GM13976 (cell line): ENCODE measurements at regions not wholly inside any gene's neighbourhood (a gene's known extent, or its start where the extent isn't known, plus 50 kb on each side); places are given as distances from the start of the nearest gene placed in this dataset.

Experiments used
- DNase-seq: peaks from one replicate; pipeline ENCODE4 v3.0.0; 2012; ENCODE audit warnings: low spot score
- in situ Hi-C: fragments of 300-500 bp; cut with MboI; formaldehyde crosslinking; loops from one replicate; pipeline ENCODE4 v1.12.0; 2022; ENCODE audit warnings: low sequenced_read_pairs, mixed read lengths, inconsistent platforms; ENCODE audit not compliant: unreplicated experiment
- TF ChIP-seq, protein P1 (sequence below): IDR thresholded peaks from 2 replicates; pipeline ENCODE4 v1.5.1; 2012; ENCODE audit warnings: borderline replicate concordance, mild to moderate bottlenecking; ENCODE audit not compliant: insufficient read depth; ENCODE audit errors: extremely low read depth, missing control alignments, control extremely low read depth

DNA sequence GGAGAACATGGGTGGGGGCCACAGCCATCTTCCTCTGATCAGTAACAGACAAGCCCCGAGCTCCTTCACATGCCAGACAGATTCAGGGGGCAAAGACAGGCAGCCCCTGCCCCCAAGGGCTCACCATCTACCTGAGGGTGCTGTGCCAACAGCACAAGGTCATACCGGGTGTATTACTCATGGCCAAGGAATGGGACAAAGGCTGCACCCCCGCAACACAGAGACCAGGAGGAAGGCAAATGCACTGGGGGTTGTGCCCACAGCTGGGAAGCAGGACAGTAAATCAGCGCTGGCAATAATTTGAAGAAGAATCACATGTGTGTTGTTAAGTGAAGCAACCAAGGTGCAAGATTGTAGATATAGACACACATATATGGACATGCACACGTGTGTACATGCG is 137.1 kb downstream of the C16orf95 start:
- no peak for DNase-seq
- in situ Hi-C loops = no loop called here
- TF ChIP-seq, protein P1, sequence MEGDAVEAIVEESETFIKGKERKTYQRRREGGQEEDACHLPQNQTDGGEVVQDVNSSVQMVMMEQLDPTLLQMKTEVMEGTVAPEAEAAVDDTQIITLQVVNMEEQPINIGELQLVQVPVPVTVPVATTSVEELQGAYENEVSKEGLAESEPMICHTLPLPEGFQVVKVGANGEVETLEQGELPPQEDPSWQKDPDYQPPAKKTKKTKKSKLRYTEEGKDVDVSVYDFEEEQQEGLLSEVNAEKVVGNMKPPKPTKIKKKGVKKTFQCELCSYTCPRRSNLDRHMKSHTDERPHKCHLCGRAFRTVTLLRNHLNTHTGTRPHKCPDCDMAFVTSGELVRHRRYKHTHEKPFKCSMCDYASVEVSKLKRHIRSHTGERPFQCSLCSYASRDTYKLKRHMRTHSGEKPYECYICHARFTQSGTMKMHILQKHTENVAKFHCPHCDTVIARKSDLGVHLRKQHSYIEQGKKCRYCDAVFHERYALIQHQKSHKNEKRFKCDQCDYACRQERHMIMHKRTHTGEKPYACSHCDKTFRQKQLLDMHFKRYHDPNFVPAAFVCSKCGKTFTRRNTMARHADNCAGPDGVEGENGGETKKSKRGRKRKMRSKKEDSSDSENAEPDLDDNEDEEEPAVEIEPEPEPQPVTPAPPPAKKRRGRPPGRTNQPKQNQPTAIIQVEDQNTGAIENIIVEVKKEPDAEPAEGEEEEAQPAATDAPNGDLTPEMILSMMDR = no peak

DNA sequence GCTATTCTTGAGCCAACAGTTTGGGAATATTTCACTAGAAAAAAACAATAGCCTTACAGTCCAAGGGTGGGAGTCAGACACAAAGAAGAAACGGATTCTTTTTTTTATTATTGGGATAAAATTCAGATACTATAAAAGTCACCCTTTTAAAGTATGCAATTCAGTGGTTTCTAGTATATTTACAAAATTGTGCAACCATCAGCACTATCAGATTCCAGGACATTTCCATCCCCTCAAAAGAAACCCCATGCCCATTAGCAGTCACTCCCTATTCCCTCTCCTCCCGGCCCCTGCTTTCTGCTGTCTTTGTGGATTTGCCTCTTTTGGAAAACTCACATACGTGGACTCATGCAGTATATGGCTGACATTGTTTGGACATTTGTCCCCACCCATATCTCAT is 134.4 kb downstream of the C16orf95 start:
- in situ Hi-C loops = no loop called here
- DNase-seq = no peak
- TF ChIP-seq, protein P1 = no peak

DNA sequence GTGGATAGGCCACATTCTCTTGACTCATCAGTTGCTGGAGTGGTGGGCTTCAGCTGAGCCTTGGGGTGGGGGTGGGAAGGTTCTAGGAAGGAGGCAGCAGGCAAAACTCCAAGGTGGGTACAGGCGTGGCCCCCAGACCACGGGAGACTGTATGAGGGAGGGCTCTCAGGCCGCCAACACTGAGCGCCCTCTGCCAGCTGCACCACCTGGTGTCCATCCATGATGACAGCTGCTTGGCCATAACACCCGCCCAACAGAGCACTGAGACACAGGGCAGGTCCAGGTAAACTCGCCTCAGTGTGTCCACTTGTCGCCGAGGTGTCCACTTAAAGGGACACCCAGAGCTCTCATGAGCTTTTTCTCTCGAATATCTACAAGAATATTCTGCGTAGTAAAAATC is 133.5 kb downstream of the C16orf95 start:
- in situ Hi-C loops = no loop called here
- TF ChIP-seq, protein P1 = no peak
- DNase-seq = no peak

DNA sequence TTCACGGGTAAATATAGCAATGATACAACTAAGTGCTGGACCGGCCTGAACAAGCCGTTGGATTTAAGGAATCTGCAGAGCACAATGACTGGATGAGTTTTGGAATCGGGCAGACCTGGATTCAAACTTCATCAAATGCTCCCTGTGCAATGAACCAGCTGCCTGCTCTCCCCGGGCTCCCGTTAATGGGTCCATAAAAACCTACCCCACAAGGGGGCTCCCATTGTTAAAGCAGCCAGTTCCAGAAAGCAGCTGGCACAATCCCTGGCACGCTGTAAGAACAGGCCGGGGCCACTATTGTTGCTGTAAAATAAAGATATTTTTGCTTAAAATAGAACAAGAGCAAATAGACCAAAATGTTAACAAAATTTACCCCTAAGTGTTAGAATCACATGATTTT is 131.9 kb downstream of the C16orf95 start:
- no peak for DNase-seq
- in situ Hi-C loops = no loop called here
- TF ChIP-seq, protein P1 = no peak

DNA sequence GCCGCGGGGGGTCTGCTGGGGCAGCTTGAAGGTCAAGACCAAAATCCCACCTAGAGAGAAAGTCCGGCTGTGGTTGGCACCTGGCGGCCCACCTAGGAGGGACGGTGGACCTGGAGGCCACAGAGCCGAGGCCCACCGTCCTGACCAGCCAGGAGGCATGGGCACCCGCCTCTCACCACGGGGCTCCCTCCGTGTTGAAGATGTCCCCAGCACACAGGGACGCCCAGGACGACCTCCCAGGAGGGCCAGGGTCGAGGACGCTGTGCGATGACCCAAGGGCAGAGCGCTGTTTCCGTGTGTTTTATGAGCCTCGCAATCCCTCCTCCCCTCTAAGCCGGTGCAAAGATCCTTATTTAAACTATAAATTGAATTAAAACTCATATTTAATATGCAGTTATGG is 131.2 kb downstream of the C16orf95 start:
- TF ChIP-seq, protein P1 = no peak
- in situ Hi-C loops = no loop called here
- no peak for DNase-seq

DNA sequence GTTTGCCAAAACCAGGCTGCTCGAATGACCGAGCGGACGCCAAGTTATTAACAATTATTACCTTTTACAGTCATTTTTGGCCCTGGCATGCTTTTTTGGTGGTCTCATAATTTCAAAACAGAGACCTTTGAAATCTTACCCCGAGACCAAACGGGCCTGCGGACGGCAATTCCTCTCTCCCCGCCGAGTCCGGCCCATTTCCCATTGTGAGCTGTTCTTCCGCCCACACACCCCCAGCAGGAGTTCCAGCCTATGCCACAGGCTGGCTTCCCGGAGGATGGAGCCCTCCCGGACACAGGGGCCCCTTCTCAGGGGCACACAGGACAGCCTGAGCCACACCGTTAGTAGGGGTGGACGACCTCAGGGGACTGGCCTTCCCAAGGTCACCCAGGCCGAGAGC is 130.7 kb downstream of the C16orf95 start:
- TF ChIP-seq, protein P1 = no peak
- no peak for DNase-seq
- in situ Hi-C loops = no loop called here

DNA sequence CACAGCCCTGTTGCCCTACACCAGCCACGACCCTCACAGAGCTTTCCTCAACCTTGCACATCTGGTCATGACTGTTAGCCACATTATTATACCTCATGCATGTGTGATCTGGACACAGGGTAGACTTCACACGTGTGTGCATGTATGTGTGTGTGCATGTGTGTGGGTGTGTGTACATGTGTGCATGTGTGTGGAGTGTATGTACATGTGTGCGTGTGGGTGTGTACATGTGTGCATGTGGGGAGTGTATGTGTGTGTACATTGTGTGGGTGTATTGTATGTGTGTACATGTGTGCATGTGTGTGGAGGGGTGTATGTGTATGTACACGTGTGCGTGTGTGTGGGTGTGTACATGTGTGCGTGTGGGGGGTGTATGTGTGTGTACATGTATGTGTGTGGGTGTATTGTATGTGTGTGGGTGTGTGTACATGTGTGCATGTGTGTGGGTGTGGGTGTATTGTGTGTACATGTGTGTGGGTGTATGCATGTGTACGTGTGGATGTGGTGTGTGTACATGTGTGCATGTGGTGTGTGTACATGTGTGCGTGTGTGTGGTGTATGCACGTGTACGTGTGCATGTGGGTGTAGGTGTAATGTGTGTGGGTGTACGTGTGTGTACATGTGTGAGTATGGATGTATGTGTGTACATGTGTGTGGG is 130.2 kb downstream of the C16orf95 start:
- TF ChIP-seq, protein P1 = no peak
- in situ Hi-C loops = no loop called here
- no peak for DNase-seq
